ENCODE measurements at regions not wholly inside any gene's neighbourhood (a gene's known extent, or its start where the extent isn't known, plus 50 kb on each side); places are given as distances from the start of the nearest gene placed in this dataset.

- TF ChIP-seq MYBL2 (CRISPR knock-in tag; IDR thresholded peaks at IDR 0.05) (no peak), USF1 (CRISPR knock-in tag; IDR thresholded peaks at IDR 0.05) (no peak), CTCF (IDR thresholded peaks at IDR 0.05) (no peak), TEAD4 (CRISPR knock-in tag; IDR thresholded peaks at IDR 0.05) (no peak), ZNF416 (CRISPR knock-in tag; IDR thresholded peaks at IDR 0.05) (no peak), ZNF512 (CRISPR knock-in tag; IDR thresholded peaks at IDR 0.05; ENCODE audit: borderline replicate concordance) (no peak), JUN (CRISPR knock-in tag; IDR thresholded peaks at IDR 0.05) (no peak), HMGXB4 (CRISPR knock-in tag; IDR thresholded peaks at IDR 0.05) (no peak), ZNF263 (CRISPR knock-in tag; IDR thresholded peaks at IDR 0.05; ENCODE audit: low read depth) (no peak), ELF4 (CRISPR knock-in tag; IDR thresholded peaks at IDR 0.05; ENCODE audit: low read depth) (no peak), GRHL2 (CRISPR knock-in tag; IDR thresholded peaks at IDR 0.05; ENCODE audit: insufficient replicate concordance, severe bottlenecking) (no peak)
Measured at GRCh38 chr1:13983393-13983792, 283.4 kb downstream of the PRDM2 start.
